GM23338 (cell line): ENCODE measurements at regions not wholly inside any gene's neighbourhood (a gene's known extent, or its start where the extent isn't known, plus 50 kb on each side); places are given as distances from the start of the nearest gene placed in this dataset.
"Not testable (repeated sequence)": the region's sequence is repeated elsewhere in the genome, so short reads cannot be mapped to it uniquely, and the experiment has no call there.

ENCODE experiments used
- ETS1 ChIP-seq: IDR thresholded peaks from 2 replicates; pipeline ENCODE4 v1.6.1; 2016; ENCODE audit warnings: antibody characterized with exemption
- EZH2 ChIP-seq: fragments of 200-600 bp; sonication (generic); IDR thresholded peaks from one replicate; pipeline ENCODE4 v1.8.0; 2017; ENCODE audit warnings: antibody characterized with exemption, mild to moderate bottlenecking, low read depth; ENCODE audit not compliant: unreplicated experiment
- EZH2phosphoT487 ChIP-seq: fragments of 200-600 bp; sonication (generic); IDR thresholded peaks from one replicate; pipeline ENCODE4 v1.8.1; 2018; ENCODE audit warnings: antibody characterized with exemption; ENCODE audit not compliant: unreplicated experiment
- TF ChIP-seq, protein P1 (sequence below), 2 experiments: fragments of 200-600 bp in 1 of 2; sonication (generic) in 1 of 2; conservative IDR thresholded peaks; 2 replicates each; pipeline versions ENCODE4 v1.5.1 to v1.6.1; 2016 to 2017; ENCODE audit warnings: antibody characterized with exemption in 2 of 2, low read depth in 2 of 2, mild to moderate bottlenecking in 2 of 2, moderate library complexity in 1 of 2
- TF ChIP-seq, protein P2 (sequence below): IDR thresholded peaks from one replicate; pipeline ENCODE4 v1.6.1; 2018; ENCODE audit warnings: antibody characterized with exemption; ENCODE audit not compliant: unreplicated experiment

- TF ChIP-seq, protein P1, sequence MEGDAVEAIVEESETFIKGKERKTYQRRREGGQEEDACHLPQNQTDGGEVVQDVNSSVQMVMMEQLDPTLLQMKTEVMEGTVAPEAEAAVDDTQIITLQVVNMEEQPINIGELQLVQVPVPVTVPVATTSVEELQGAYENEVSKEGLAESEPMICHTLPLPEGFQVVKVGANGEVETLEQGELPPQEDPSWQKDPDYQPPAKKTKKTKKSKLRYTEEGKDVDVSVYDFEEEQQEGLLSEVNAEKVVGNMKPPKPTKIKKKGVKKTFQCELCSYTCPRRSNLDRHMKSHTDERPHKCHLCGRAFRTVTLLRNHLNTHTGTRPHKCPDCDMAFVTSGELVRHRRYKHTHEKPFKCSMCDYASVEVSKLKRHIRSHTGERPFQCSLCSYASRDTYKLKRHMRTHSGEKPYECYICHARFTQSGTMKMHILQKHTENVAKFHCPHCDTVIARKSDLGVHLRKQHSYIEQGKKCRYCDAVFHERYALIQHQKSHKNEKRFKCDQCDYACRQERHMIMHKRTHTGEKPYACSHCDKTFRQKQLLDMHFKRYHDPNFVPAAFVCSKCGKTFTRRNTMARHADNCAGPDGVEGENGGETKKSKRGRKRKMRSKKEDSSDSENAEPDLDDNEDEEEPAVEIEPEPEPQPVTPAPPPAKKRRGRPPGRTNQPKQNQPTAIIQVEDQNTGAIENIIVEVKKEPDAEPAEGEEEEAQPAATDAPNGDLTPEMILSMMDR (conservative IDR thresholded peaks at IDR 0.05; ENCODE audit: low read depth in 2 of 2) = not testable (repeated sequence)
- TF ChIP-seq ETS1, EZH2, EZH2phosphoT487: not testable (repeated sequence)
- TF ChIP-seq, protein P2, sequence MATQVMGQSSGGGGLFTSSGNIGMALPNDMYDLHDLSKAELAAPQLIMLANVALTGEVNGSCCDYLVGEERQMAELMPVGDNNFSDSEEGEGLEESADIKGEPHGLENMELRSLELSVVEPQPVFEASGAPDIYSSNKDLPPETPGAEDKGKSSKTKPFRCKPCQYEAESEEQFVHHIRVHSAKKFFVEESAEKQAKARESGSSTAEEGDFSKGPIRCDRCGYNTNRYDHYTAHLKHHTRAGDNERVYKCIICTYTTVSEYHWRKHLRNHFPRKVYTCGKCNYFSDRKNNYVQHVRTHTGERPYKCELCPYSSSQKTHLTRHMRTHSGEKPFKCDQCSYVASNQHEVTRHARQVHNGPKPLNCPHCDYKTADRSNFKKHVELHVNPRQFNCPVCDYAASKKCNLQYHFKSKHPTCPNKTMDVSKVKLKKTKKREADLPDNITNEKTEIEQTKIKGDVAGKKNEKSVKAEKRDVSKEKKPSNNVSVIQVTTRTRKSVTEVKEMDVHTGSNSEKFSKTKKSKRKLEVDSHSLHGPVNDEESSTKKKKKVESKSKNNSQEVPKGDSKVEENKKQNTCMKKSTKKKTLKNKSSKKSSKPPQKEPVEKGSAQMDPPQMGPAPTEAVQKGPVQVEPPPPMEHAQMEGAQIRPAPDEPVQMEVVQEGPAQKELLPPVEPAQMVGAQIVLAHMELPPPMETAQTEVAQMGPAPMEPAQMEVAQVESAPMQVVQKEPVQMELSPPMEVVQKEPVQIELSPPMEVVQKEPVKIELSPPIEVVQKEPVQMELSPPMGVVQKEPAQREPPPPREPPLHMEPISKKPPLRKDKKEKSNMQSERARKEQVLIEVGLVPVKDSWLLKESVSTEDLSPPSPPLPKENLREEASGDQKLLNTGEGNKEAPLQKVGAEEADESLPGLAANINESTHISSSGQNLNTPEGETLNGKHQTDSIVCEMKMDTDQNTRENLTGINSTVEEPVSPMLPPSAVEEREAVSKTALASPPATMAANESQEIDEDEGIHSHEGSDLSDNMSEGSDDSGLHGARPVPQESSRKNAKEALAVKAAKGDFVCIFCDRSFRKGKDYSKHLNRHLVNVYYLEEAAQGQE = not testable (repeated sequence)
Observed at GRCh38 chr6:76157800-76158199, 85.3 kb upstream of the IMPG1 start.
